Prostate gland (tissue), 2 donors: ENCODE measurements at regions not wholly inside any gene's neighbourhood (a gene's known extent, or its start where the extent isn't known, plus 50 kb on each side); places are given as distances from the start of the nearest gene placed in this dataset.

Experiments
- POLR2AphosphoS5 ChIP-seq: sonication (generic); formaldehyde crosslinking; IDR thresholded peaks from one replicate; pipeline ENCODE4 v1.6.1; 2017; ENCODE audit warnings: antibody characterized with exemption
- TF ChIP-seq, protein P1 (sequence below), 4 experiments: fragments of 200-600 bp in 2 of 4; fragments of 450-650 bp in 2 of 4; sonication (generic) in 2 of 4; IDR thresholded peaks; 1 replicate in 3 of 4; 2 replicates in 1 of 4; pipeline ENCODE4 v1.5.1; 2016 to 2019; ENCODE audit warnings: antibody characterized with exemption in 4 of 4, mild to moderate bottlenecking in 2 of 4, moderate library complexity in 2 of 4

DNA sequence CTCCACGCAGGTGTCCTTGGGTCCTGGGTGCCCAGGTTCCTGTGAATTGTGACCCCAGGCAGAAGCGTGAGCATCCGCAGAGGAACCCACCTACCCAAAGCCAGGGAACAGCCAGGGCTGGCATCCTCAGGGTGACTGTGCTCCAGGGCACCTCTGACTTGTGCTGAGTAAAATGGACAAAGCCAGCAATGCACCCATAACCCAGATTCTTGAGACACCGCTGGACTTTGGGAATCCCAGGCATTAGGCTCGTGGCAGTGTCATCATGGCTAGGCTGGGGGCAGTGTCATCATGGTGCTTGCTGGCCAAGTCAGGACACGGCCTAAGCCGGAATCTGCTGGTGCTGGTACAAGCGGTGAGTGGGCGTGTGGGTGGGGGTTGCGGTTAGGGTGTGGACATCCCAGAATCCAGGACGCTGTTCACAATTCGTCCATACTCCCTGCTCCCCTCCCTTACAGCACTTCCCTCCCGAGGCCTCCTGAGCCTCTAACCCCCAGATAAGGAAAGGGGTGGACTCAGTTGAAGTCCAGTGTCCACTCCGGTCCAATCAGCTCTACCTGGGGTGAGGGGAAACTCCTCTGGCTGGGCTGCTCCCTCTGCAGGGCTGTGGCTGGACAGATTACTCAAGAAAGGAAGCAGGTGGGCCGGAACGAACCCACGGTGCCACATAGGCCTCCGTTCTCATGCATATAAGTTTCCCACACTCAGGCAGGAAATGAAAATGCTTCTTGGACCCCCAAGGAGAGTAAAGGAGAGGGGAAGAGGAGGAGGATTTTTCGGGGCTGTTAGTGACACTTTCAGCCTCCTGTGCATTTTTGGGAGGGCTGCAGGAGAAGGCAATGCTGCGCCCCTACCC is 138.9 kb downstream of the SEC14L1 start:
- no peak for TF ChIP-seq POLR2AphosphoS5
- TF ChIP-seq, protein P1, sequence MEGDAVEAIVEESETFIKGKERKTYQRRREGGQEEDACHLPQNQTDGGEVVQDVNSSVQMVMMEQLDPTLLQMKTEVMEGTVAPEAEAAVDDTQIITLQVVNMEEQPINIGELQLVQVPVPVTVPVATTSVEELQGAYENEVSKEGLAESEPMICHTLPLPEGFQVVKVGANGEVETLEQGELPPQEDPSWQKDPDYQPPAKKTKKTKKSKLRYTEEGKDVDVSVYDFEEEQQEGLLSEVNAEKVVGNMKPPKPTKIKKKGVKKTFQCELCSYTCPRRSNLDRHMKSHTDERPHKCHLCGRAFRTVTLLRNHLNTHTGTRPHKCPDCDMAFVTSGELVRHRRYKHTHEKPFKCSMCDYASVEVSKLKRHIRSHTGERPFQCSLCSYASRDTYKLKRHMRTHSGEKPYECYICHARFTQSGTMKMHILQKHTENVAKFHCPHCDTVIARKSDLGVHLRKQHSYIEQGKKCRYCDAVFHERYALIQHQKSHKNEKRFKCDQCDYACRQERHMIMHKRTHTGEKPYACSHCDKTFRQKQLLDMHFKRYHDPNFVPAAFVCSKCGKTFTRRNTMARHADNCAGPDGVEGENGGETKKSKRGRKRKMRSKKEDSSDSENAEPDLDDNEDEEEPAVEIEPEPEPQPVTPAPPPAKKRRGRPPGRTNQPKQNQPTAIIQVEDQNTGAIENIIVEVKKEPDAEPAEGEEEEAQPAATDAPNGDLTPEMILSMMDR (IDR thresholded peaks at IDR 0.05) = no peak
